ENCODE measurements at regions not wholly inside any gene's neighbourhood (a gene's known extent, or its start where the extent isn't known, plus 50 kb on each side); places are given as distances from the start of the nearest gene placed in this dataset.

- no peak for DNase-seq (ENCODE audit: unreplicated experiment)
- intact Hi-C loops (cut with micrococcal nuclease) = no loop called here
- ChIA-PET POLR2A (no interaction called here), CTCF (no interaction called here)
- no TSS peak for BruUV-seq (replicated peaks)
- Mint-ChIP-seq H3K27me3 (ENCODE audit: insufficient read depth, unreplicated experiment) (no peaks in the 10 kb centered on the region), H3K4me3 (ENCODE audit: unreplicated experiment) (no peak overlapping the region), H3K9me3 (ENCODE audit: unreplicated experiment) (peaks cover 7% of the 10 kb centered on the region), H3K27ac (ENCODE audit: low read depth, unreplicated experiment) (no peak overlapping the region), H3K4me1 (ENCODE audit: insufficient read depth, unreplicated experiment) (no peaks in the 10 kb centered on the region), H3K36me3 (ENCODE audit: insufficient read depth, unreplicated experiment) (no peaks in the 10 kb centered on the region)
- TF ChIP-seq CTCF (IDR thresholded peaks at IDR 0.05; ENCODE audit: unreplicated experiment) = no peak
Measured at GRCh38 chr13:58266271-58266670, 634.7 kb downstream of the PCDH17 start.

DNA sequence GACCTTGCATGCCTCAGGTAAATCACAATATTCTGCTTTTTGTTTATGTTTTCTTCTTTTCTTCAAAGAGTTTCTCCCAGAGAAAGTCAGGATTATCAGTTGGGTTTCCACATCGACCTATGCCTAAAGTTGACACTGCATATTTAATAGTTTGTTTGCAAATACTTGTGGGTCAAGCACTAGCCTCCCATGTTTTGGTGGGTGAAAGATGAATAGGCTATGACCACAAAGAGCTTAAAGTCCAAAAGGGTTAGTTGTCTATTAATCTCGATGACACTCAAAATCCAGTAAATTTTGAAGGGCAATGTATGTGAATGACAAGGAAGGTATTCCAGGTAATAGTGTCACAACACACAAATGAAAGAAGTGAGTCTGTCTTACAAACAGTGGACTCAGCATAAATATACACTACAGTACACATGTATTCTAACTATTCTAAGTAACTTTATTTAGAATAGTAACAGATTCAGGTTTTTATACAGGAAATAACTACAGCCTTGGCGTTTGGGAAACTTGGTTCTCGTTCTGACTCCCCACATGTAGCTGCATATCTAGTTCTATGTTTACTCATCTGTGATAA, 667.1 kb downstream of the PCDH17 start:
- no peak for DNase-seq (ENCODE audit: unreplicated experiment)
- no peak overlapping the region for H3K27ac Mint-ChIP-seq (ENCODE audit: low read depth, unreplicated experiment)
- H3K4me3 Mint-ChIP-seq (ENCODE audit: unreplicated experiment) = no peak overlapping the region
- TF ChIP-seq CTCF (IDR thresholded peaks at IDR 0.05; ENCODE audit: unreplicated experiment) = no peak
- BruUV-seq (replicated peaks) = no TSS peak
- peaks cover 5% of the 10 kb centered on the region for H3K9me3 Mint-ChIP-seq (ENCODE audit: unreplicated experiment)
- H3K4me1 Mint-ChIP-seq (ENCODE audit: insufficient read depth, unreplicated experiment) = no peaks in the 10 kb centered on the region
- POLR2A ChIA-PET = no interaction called here
- CTCF ChIA-PET = no interaction called here
- no peaks in the 10 kb centered on the region for H3K27me3 Mint-ChIP-seq (ENCODE audit: insufficient read depth, unreplicated experiment)
- no peaks in the 10 kb centered on the region for H3K36me3 Mint-ChIP-seq (ENCODE audit: insufficient read depth, unreplicated experiment)
- intact Hi-C loops (cut with micrococcal nuclease) = no loop called here

- intact Hi-C loops (cut with micrococcal nuclease) = no loop called here
- no peaks in the 10 kb centered on the region for H3K27me3 Mint-ChIP-seq (ENCODE audit: insufficient read depth, unreplicated experiment)
- H3K4me3 Mint-ChIP-seq (ENCODE audit: unreplicated experiment) = no peak overlapping the region
- H3K36me3 Mint-ChIP-seq (ENCODE audit: insufficient read depth, unreplicated experiment) = no peaks in the 10 kb centered on the region
- no peak overlapping the region for H3K27ac Mint-ChIP-seq (ENCODE audit: low read depth, unreplicated experiment)
- DNase-seq (ENCODE audit: unreplicated experiment) = no peak
- H3K9me3 Mint-ChIP-seq (ENCODE audit: unreplicated experiment) = peaks cover 5% of the 10 kb centered on the region
- no peak for TF ChIP-seq CTCF (IDR thresholded peaks at IDR 0.05; ENCODE audit: unreplicated experiment)
- no TSS peak for BruUV-seq (replicated peaks)
- H3K4me1 Mint-ChIP-seq (ENCODE audit: insufficient read depth, unreplicated experiment) = no peaks in the 10 kb centered on the region
- CTCF ChIA-PET = no interaction called here
- POLR2A ChIA-PET = no interaction called here
Measured at GRCh38 chr13:58300224-58300623, 668.7 kb downstream of the PCDH17 start.

GRCh38 chr13:58300974-58301681, 669.6 kb downstream of the PCDH17 start:
- ChIA-PET POLR2A (no interaction called here), CTCF (no interaction called here)
- Mint-ChIP-seq H3K27me3 (ENCODE audit: insufficient read depth, unreplicated experiment) (no peaks in the 10 kb centered on the region), H3K36me3 (ENCODE audit: insufficient read depth, unreplicated experiment) (no peaks in the 10 kb centered on the region), H3K27ac (ENCODE audit: low read depth, unreplicated experiment) (no peak overlapping the region), H3K4me1 (ENCODE audit: insufficient read depth, unreplicated experiment) (no peaks in the 10 kb centered on the region), H3K9me3 (ENCODE audit: unreplicated experiment) (peaks cover 5% of the 10 kb centered on the region), H3K4me3 (ENCODE audit: unreplicated experiment) (no peak overlapping the region)
- intact Hi-C loops (cut with micrococcal nuclease) = no loop called here
- no TSS peak for BruUV-seq (replicated peaks)
- no peak for TF ChIP-seq CTCF (IDR thresholded peaks at IDR 0.05; ENCODE audit: unreplicated experiment)
- no peak for DNase-seq (ENCODE audit: unreplicated experiment)
